ENCODE measurements at regions not wholly inside any gene's neighbourhood (a gene's known extent, or its start where the extent isn't known, plus 50 kb on each side); places are given as distances from the start of the nearest gene placed in this dataset.

GRCh38 chr2:15718944-15719323 is 127.3 kb downstream of the DDX1 start:
- no peak for DNase-seq (ENCODE audit: low read depth in 3 of 3)

GRCh38 chr2:15719566-15720313 is 128.1 kb downstream of the DDX1 start:
- DNase-seq (ENCODE audit: low read depth in 3 of 3), result no peak

- DNase-seq (ENCODE audit: low read depth in 3 of 3), result no peak
Measured at GRCh38 chr2:15720561-15721307, 129.1 kb downstream of the DDX1 start.

GRCh38 chr2:15721411-15722067 is 129.9 kb downstream of the DDX1 start:
- no peak for DNase-seq (ENCODE audit: low read depth in 3 of 3)

- DNase-seq (ENCODE audit: low read depth in 3 of 3), result no peak
Measured at GRCh38 chr2:15722980-15723379, 131.3 kb downstream of the DDX1 start.

- DNase-seq (ENCODE audit: low read depth in 3 of 3), result no peak
Measured at GRCh38 chr2:15724235-15724634, 132.6 kb downstream of the DDX1 start.

- no peak for DNase-seq (ENCODE audit: low read depth in 3 of 3)
Measured at GRCh38 chr2:15725101-15725781, 133.6 kb downstream of the DDX1 start.

- DNase-seq (ENCODE audit: low read depth in 3 of 3), result no peak
Measured at GRCh38 chr2:15725782-15726112, 134.1 kb downstream of the DDX1 start.

- no peak for DNase-seq (ENCODE audit: low read depth in 3 of 3)
Measured at GRCh38 chr2:15726321-15727057, 134.8 kb downstream of the DDX1 start.

GRCh38 chr2:15727396-15728244 is 136.0 kb downstream of the DDX1 start:
- no peak for DNase-seq (ENCODE audit: low read depth in 3 of 3)

GRCh38 chr2:15728245-15728938 is 136.7 kb downstream of the DDX1 start:
- DNase-seq (ENCODE audit: low read depth in 3 of 3), result no peak

- DNase-seq (ENCODE audit: low read depth in 3 of 3), result no peak
Measured at GRCh38 chr2:15729001-15729400, 137.3 kb downstream of the DDX1 start.

- no peak for DNase-seq (ENCODE audit: low read depth in 3 of 3)
Measured at GRCh38 chr2:15729709-15730544, 138.3 kb downstream of the DDX1 start.

GRCh38 chr2:15730545-15731212 is 139.0 kb downstream of the DDX1 start:
- no peak for DNase-seq (ENCODE audit: low read depth in 3 of 3)

GRCh38 chr2:15731213-15731888 is 139.7 kb downstream of the DDX1 start:
- DNase-seq (ENCODE audit: low read depth in 3 of 3), result no peak

GRCh38 chr2:15731889-15732271 is 140.2 kb downstream of the DDX1 start:
- DNase-seq (ENCODE audit: low read depth in 3 of 3), result no peak

GRCh38 chr2:15732341-15733077 is 140.8 kb downstream of the DDX1 start:
- no peak for DNase-seq (ENCODE audit: low read depth in 3 of 3)

Measured in stimulated activated CD4-positive, alpha-beta T cell treated with anti-CD3 and anti-CD28 coated beads, TNF-alpha, amount 100 ng/mL, for 24 hours (primary cell).